GM12878 (cell line): ENCODE measurements at regions not wholly inside any gene's neighbourhood (a gene's known extent, or its start where the extent isn't known, plus 50 kb on each side); places are given as distances from the start of the nearest gene placed in this dataset.

Experiments
- ATAC-seq: fragments of 200-7000 bp; cut with Tn5 transposase; 3 replicates; pipeline ENCODE4 v1.9.1; 2020; ENCODE audit warnings: mild to moderate bottlenecking, moderate library complexity
- BruUV-seq: library from RNA; stranded (reverse); fragments of 400-500 nt; replicated peaks from 2 replicates; lab custom pipeline; 2021; lab: Mats Ljungman, UMichigan
- CTCF ChIA-PET: fragments of 300-600 bp; sonication (Branson Sonifier 250); formaldehyde crosslinking; extraction: SDS; loops from one replicate; lab custom pipeline; 2021; ENCODE audit warnings: inconsistent platforms; lab: Yijun Ruan, JAX
- POLR2A ChIA-PET: fragments of 350-600 bp; formaldehyde crosslinking; extraction: SDS; loops from one replicate; lab custom pipeline; 2021; ENCODE audit warnings: inconsistent platforms; lab: Charles Lee
- RAD21 ChIA-PET: fragments of 300-600 bp; sonication (Branson Sonifier 250); formaldehyde crosslinking; loops from one replicate; lab custom pipeline; 2023; ENCODE audit warnings: antibody characterized with exemption; ENCODE audit not compliant: unreplicated experiment; lab: Charles Lee
- SMC1A ChIA-PET: fragments of 300-600 bp; sonication (Branson Sonifier 250); formaldehyde crosslinking; loops from one replicate; lab custom pipeline; 2023; ENCODE audit not compliant: unreplicated experiment, uncharacterized antibody; lab: Charles Lee
- DNase-seq: peaks from one replicate; pipeline ENCODE4 v3.0.0-alpha.2; 2011; ENCODE audit warnings: low read depth, low spot score
- FAIRE-seq: peaks from 3 replicates; lab custom pipeline; 2011; peaks lifted over from hg19 to GRCh38; lab: Jason Lieb, UNC
- H2AFZ ChIP-seq: 2 replicates; pipeline ENCODE4 v1.6.0; 2011; ENCODE audit warnings: low read depth, low read length, control low read depth; ENCODE audit not compliant: control insufficient read depth
- H3K27ac ChIP-seq: 2 replicates; pipeline ENCODE4 v1.5.1; 2011; ENCODE audit warnings: control low read depth; ENCODE audit not compliant: control insufficient read depth, insufficient read depth
- H3K27me3 ChIP-seq, 2 experiments: replicated peaks in 1 of 2; 2 replicates each; pipeline versions ENCODE4 v1.6.0 to v1.6.1; 2011; ENCODE audit warnings: low read length in 1 of 2; ENCODE audit not compliant: control insufficient read depth in 2 of 2, insufficient read depth in 2 of 2
- H3K36me3 ChIP-seq, 2 experiments: 2 replicates each; pipeline ENCODE4 v1.5.1; 2011; ENCODE audit warnings: low read length in 1 of 2; ENCODE audit not compliant: control insufficient read depth in 2 of 2, insufficient read depth in 2 of 2
- H3K4me1 ChIP-seq: 2 replicates; pipeline ENCODE4 v1.6.1; 2011; ENCODE audit warnings: mild to moderate bottlenecking, low read length, moderate library complexity, mixed read lengths; ENCODE audit not compliant: control insufficient read depth, insufficient read depth
- H3K4me2 ChIP-seq: 2 replicates; pipeline ENCODE4 v1.6.0; 2011; ENCODE audit warnings: control low read depth; ENCODE audit not compliant: control insufficient read depth, insufficient read depth
- H3K4me3 ChIP-seq: fragments of 200-600 bp; sonication (generic); 2 replicates; pipeline ENCODE4 v1.5.1; 2016
- H3K79me2 ChIP-seq: 2 replicates; pipeline ENCODE4 v1.6.0; 2011; ENCODE audit warnings: low read length; ENCODE audit not compliant: control insufficient read depth, insufficient read depth
- H3K9ac ChIP-seq: 2 replicates; pipeline ENCODE4 v1.8.0; 2011; ENCODE audit warnings: low read length, control low read depth, mixed read lengths; ENCODE audit not compliant: control insufficient read depth, insufficient read depth
- H3K9me3 ChIP-seq: replicated peaks from 3 replicates; pipeline ENCODE4 v1.5.1; 2011; ENCODE audit warnings: mild to moderate bottlenecking, low read length; ENCODE audit not compliant: control insufficient read depth, insufficient read depth
- H4K20me1 ChIP-seq: 2 replicates; pipeline ENCODE4 v1.6.0; 2011; ENCODE audit not compliant: control insufficient read depth, insufficient read depth
- CBX3 ChIP-seq: fragments of 200-600 bp; sonication (generic); IDR thresholded peaks from 2 replicates; pipeline ENCODE4 v1.6.1; 2016; ENCODE audit warnings: low read depth, borderline replicate concordance
- CEBPZ ChIP-seq: fragments of 150-350 bp; IDR thresholded peaks from 2 replicates; pipeline ENCODE4 v1.6.1; 2016; ENCODE audit warnings: low read depth, low read length
- ESRRA ChIP-seq: IDR thresholded peaks from 2 replicates; pipeline ENCODE4 v1.6.1; 2012; ENCODE audit warnings: mild to moderate bottlenecking, low read length, improper control_type of control experiment
- KLF5 ChIP-seq: fragments of 450-650 bp; IDR thresholded peaks from 2 replicates; pipeline ENCODE4 v1.6.1; 2014; ENCODE audit warnings: mild to moderate bottlenecking; ENCODE audit not compliant: partially characterized antibody
- PAX8 ChIP-seq: fragments of 450-650 bp; IDR thresholded peaks from 2 replicates; pipeline ENCODE4 v1.6.1; 2017; ENCODE audit warnings: mild to moderate bottlenecking, moderate library complexity
- RBBP5 ChIP-seq: fragments of 200-600 bp; sonication (generic); conservative IDR thresholded peaks from 2 replicates; pipeline ENCODE4 v1.6.1; 2016
- SIN3A ChIP-seq: IDR thresholded peaks from 2 replicates; pipeline ENCODE4 v1.6.1; 2012; ENCODE audit warnings: low read depth, low read length, improper control_type of control experiment
- ZNF274 ChIP-seq: IDR thresholded peaks from one replicate; pipeline ENCODE4 v1.8.0; 2011; ENCODE audit not compliant: insufficient read length, insufficient read depth
- WGBS: methylation state at CpG from one replicate; pipeline ENCODE4 v1.1.6; 2016; ENCODE audit warnings: low lambda C conversion rate; ENCODE audit not compliant: insufficient replicate concordance, insufficient coverage; ENCODE audit errors: missing lambda C conversion rate; 5-methylcytosine and 5-hydroxymethylcytosine counted together
- in situ Hi-C: fragments of 300-500 bp; cut with MboI; formaldehyde crosslinking; loops from 9 replicates; pipeline ENCODE4 v1.14.3; 2018; ENCODE audit warnings: mixed read lengths
- intact Hi-C: fragments of 100-400 bp; cut with micrococcal nuclease; formaldehyde crosslinking; loops from one replicate; pipeline ENCODE4 v1.14.2; 2022; ENCODE audit not compliant: unreplicated experiment

- no peaks in the 10 kb centered on the region for H4K20me1 ChIP-seq
- H3K36me3 ChIP-seq, result no peaks in the 10 kb centered on the region
- no peak overlapping the region for H2AFZ ChIP-seq
- H3K9me3 ChIP-seq, result no peaks in the 10 kb centered on the region; the same call in 2 of the 3 replicates
- H3K79me2 ChIP-seq, result no peaks in the 10 kb centered on the region
- RAD21 ChIA-PET, result no interaction called here
- H3K27me3 ChIP-seq, result no peaks in the 10 kb centered on the region
- no peak overlapping the region for H3K4me2 ChIP-seq
- no peaks in the 10 kb centered on the region for H3K4me1 ChIP-seq
- DNase-seq (no peak), ATAC-seq (no peak), FAIRE-seq (no peak)
- no peak overlapping the region for H3K27ac ChIP-seq
- CTCF ChIA-PET, result no interaction called here
- 46% methylated on average over 10 of the region's 10 CpGs for WGBS
- in situ Hi-C loops (no loop called here), intact Hi-C loops (no loop called here)
- TF ChIP-seq ZNF274, result no peak
- TF ChIP-seq RBBP5, result no peak
- no peak for TF ChIP-seq CEBPZ
- TF ChIP-seq SIN3A, result no peak
- TF ChIP-seq PAX8, result no peak
- no peak for TF ChIP-seq KLF5
- no peak for TF ChIP-seq ESRRA
- TF ChIP-seq CBX3, result no peak
- POLR2A ChIA-PET, result no interaction called here
- BruUV-seq, result no TSS peak
- no peak overlapping the region for H3K4me3 ChIP-seq
- no peak overlapping the region for H3K9ac ChIP-seq
- SMC1A ChIA-PET, result no interaction called here
Observed at GRCh38 chr16:5653041-5653440, 555.4 kb upstream of the EEF2KMT start.
